NT2/D1 (cell line): ENCODE measurements at regions not wholly inside any gene's neighbourhood (a gene's known extent, or its start where the extent isn't known, plus 50 kb on each side); places are given as distances from the start of the nearest gene placed in this dataset.

Experiments
- YY1 ChIP-seq: IDR thresholded peaks from 2 replicates; pipeline ENCODE4 v1.6.1; 2011; ENCODE audit not compliant: insufficient read length, insufficient read depth
- ZNF274 ChIP-seq: IDR thresholded peaks from 2 replicates; pipeline ENCODE4 v1.6.1; 2011; ENCODE audit warnings: mild to moderate bottlenecking, low read depth, low read length

GRCh38 chr6:40963019-40963418 lies 76.0 kb downstream of the UNC5CL start:
- TF ChIP-seq YY1 (no peak), ZNF274 (no peak)
